Prostate gland (tissue), 2 donors: ENCODE measurements at regions not wholly inside any gene's neighbourhood (a gene's known extent, or its start where the extent isn't known, plus 50 kb on each side); places are given as distances from the start of the nearest gene placed in this dataset.

Experiments used
- DNase-seq: peaks from one replicate; pipeline ENCODE4 v3.0.0-alpha.2; 2019; ENCODE audit warnings: low spot score
- H3K27ac ChIP-seq, 2 donors: fragments of 200-600 bp; sonication (generic); 2 replicates each; pipeline ENCODE4 v1.5.1; 2017 to 2019
- H3K27me3 ChIP-seq: fragments of 200-600 bp; sonication (generic); replicated peaks from 2 replicates; pipeline ENCODE4 v1.5.1; 2019; ENCODE audit not compliant: insufficient read depth
- H3K36me3 ChIP-seq, 2 donors: fragments of 200-600 bp; sonication (generic); 1 replicate in 1 of 2; 2 replicates in 1 of 2; pipeline versions ENCODE4 v1.5.1 to v1.8.1; 2017 to 2019
- H3K4me1 ChIP-seq: fragments of 200-600 bp; sonication (generic); replicated peaks from 2 replicates; pipeline ENCODE4 v1.5.1; 2019
- H3K4me3 ChIP-seq, 2 donors: fragments of 200-600 bp; sonication (generic); 2 replicates each; pipeline ENCODE4 v1.5.1; 2017 to 2019
- H3K9me3 ChIP-seq: fragments of 200-600 bp; sonication (generic); 2 replicates; pipeline ENCODE4 v1.5.1; 2017
- POLR2A ChIP-seq: fragments of 450-650 bp; IDR thresholded peaks from one replicate; pipeline ENCODE4 v1.6.1; 2016; ENCODE audit warnings: antibody characterized with exemption, mild to moderate bottlenecking
- POLR2AphosphoS5 ChIP-seq: sonication (generic); formaldehyde crosslinking; IDR thresholded peaks from one replicate; pipeline ENCODE4 v1.6.1; 2017; ENCODE audit warnings: antibody characterized with exemption
- WGBS: methylation state at CpG from one replicate; pipeline ENCODE4 v1.1.5; 2018; 5-methylcytosine and 5-hydroxymethylcytosine counted together
- intact Hi-C: fragments of 100-400 bp; cut with DNase I; formaldehyde crosslinking; loops from one replicate; pipeline ENCODE4 v1.14.2; 2022
- TF ChIP-seq, protein P1 (sequence below), 4 experiments: fragments of 200-600 bp in 2 of 4; fragments of 450-650 bp in 2 of 4; sonication (generic) in 2 of 4; IDR thresholded peaks; 1 replicate in 3 of 4; 2 replicates in 1 of 4; pipeline ENCODE4 v1.5.1; 2016 to 2019; ENCODE audit warnings: antibody characterized with exemption in 4 of 4, mild to moderate bottlenecking in 2 of 4, moderate library complexity in 2 of 4

DNA sequence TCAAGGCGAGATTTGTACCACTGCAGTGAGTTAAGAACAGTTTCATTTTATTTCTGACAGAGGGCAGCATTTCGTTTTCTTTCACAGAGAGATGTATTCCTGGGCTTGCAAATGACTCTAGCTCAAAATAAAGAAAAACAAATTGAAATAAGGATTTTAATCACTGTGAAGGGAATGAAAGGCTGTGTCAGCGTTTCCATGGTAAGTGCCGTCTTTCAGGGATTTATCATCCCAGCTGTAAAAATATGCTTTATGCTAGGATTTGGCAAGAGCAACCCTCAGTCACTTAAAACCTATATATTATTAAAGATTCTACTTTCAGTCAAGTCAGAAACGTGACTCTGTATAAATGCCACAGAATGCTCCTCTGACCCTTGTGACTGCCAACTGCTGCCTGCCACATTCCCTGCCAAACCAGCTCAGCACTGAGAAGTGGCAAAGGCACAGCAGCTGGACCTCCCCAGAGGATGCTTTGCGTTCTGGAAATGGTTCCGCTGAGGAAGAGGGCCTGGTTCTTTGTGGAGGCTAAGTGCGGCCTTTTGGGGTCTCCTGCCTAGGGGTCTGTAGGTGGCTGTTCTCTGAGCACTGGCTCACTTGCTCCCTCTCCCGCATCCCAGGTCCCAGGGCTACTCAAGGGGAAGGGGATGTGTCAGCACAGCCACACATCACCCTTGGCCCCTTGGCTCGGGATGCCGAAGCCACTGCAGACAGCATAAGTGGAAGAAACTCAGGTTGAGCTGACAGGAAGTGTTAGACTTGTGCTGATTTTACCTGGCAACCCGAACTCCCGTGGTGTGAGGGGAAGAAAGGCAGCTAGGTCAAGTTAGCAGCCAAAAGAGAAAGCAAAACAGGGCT lies 56.6 kb upstream of the POMGNT2 start:
- TF ChIP-seq POLR2A (no peak), POLR2AphosphoS5 (no peak)
- TF ChIP-seq, protein P1, sequence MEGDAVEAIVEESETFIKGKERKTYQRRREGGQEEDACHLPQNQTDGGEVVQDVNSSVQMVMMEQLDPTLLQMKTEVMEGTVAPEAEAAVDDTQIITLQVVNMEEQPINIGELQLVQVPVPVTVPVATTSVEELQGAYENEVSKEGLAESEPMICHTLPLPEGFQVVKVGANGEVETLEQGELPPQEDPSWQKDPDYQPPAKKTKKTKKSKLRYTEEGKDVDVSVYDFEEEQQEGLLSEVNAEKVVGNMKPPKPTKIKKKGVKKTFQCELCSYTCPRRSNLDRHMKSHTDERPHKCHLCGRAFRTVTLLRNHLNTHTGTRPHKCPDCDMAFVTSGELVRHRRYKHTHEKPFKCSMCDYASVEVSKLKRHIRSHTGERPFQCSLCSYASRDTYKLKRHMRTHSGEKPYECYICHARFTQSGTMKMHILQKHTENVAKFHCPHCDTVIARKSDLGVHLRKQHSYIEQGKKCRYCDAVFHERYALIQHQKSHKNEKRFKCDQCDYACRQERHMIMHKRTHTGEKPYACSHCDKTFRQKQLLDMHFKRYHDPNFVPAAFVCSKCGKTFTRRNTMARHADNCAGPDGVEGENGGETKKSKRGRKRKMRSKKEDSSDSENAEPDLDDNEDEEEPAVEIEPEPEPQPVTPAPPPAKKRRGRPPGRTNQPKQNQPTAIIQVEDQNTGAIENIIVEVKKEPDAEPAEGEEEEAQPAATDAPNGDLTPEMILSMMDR (IDR thresholded peaks at IDR 0.05) = peak in 3 of 4 experiments; percentile 20 to 34 (median 33)
- Histone ChIP-seq H3K27ac (no peak overlapping the region), H3K4me3 (no peak overlapping the region), H3K9me3 (no peaks in the 10 kb centered on the region), H3K4me1 (no peaks in the 10 kb centered on the region), H3K27me3 (no peaks in the 10 kb centered on the region), H3K36me3 (no peaks in the 10 kb centered on the region)
- WGBS = 39% methylated on average over 13 of the region's 13 CpGs
- DNase-seq = no peak
- intact Hi-C loops = loop anchor here (5.0 to 10.0 kb wide), 2 partner anchors 122 to 340 kb away; partner anchors contain the start of gene SNRK

DNA sequence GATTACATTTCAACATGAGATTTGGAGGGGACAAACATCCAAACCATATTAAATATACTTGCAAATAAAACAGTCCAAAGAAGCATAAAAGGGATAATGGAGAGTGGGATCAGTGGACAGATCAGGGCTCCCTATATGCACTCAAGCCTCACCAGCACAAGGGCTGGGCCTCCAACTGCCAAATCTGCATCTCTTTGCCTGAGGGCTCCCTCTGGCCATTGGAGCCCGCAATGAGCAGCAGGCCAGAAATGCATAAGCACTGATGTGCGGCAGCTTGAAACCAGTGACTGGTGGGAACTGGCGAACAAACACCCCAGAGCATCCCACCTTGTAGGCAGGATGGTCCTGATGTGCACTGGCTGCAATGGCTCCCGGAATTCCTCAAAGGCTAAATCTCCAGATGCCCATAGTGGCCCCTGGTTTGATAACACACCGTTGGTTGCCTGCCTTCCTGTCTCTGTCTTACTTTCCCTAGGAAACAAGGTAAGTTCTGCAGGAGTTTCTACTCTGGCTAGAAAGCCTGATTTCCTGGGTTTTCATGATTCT lies 55.9 kb upstream of the POMGNT2 start:
- intact Hi-C loops = loop anchor here (5.0 to 10.0 kb wide), 2 partner anchors 123 to 341 kb away; partner anchors contain the start of gene SNRK
- no peak for DNase-seq

DNA sequence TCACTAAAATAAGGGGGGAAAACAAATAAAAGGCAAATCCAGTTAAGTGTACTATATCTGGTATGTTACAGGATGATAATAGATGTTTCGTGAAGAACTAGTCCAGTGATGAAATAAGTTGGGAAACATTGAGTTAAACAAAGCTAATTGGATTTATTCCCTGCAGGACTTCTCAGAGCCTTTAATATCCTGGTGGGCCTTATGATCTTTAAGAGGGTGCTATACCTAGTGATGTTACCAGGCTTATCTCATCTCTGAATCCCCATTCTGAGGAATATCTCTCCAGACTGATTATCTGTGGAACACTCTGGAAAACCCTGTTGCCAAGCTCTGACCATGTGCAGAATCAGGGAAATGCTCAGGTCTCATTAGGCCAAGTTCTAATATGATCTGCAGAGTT lies 54.8 kb upstream of the POMGNT2 start:
- Histone ChIP-seq H3K27ac (no peak overlapping the region), H3K4me3 (no peak overlapping the region), H3K9me3 (no peaks in the 10 kb centered on the region), H3K4me1 (no peaks in the 10 kb centered on the region), H3K36me3 (no peaks in the 10 kb centered on the region), H3K27me3 (no peaks in the 10 kb centered on the region)
- no peak for TF ChIP-seq POLR2AphosphoS5
- intact Hi-C loops = loop anchor here (5.0 to 10.0 kb wide), 2 partner anchors 124 to 342 kb away; partner anchors contain the start of gene SNRK
- no peak for DNase-seq
- 82% methylated on average over 1 of the region's 1 CpG for WGBS

More for the DNA sequence above, 55.9 kb upstream of the POMGNT2 start:
- TF ChIP-seq, protein P1 (IDR thresholded peaks at IDR 0.05) = no peak
- TF ChIP-seq POLR2A = no peak
- TF ChIP-seq POLR2AphosphoS5 = no peak
- Histone ChIP-seq H3K27ac (no peak overlapping the region), H3K9me3 (no peaks in the 10 kb centered on the region), H3K27me3 (no peaks in the 10 kb centered on the region), H3K36me3 (no peaks in the 10 kb centered on the region), H3K4me1 (no peaks in the 10 kb centered on the region), H3K4me3 (no peak overlapping the region)
- WGBS = 71% methylated on average over 5 of the region's 5 CpGs

DNA sequence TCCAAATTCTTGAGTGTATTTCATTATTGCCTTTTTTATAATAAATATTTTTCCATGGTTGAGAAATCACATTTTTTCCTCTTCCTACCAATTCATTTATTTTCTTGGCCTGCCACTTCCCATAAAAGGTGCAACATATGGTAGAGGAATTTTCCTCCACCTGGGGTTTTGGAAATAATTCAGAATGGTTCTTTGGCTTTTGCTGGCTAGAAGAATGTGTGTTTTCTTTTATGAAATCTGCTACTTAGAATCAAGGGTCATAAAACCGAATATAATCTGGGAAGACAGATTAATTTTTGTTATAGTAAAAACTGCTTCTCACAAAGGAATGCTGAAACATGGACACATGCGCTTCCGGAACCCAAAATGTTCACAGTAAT lies 54.0 kb upstream of the POMGNT2 start:
- no peak for DNase-seq
- no peaks in the 10 kb centered on the region for H3K9me3 ChIP-seq
- no peak overlapping the region for H3K4me3 ChIP-seq
- intact Hi-C loops = loop anchor here (5.0 to 10.0 kb wide), 3 partner anchors 125 to 342 kb away; partner anchors contain the start of genes GASK1A and SNRK
- 86% methylated on average over 3 of the region's 3 CpGs for WGBS
- H3K36me3 ChIP-seq = no peaks in the 10 kb centered on the region
- TF ChIP-seq, protein P1 (IDR thresholded peaks at IDR 0.05) = no peak
- no peak for TF ChIP-seq POLR2AphosphoS5
- TF ChIP-seq POLR2A = no peak
- H3K27ac ChIP-seq = no peak overlapping the region
- H3K4me1 ChIP-seq = no peaks in the 10 kb centered on the region
- no peaks in the 10 kb centered on the region for H3K27me3 ChIP-seq

DNA sequence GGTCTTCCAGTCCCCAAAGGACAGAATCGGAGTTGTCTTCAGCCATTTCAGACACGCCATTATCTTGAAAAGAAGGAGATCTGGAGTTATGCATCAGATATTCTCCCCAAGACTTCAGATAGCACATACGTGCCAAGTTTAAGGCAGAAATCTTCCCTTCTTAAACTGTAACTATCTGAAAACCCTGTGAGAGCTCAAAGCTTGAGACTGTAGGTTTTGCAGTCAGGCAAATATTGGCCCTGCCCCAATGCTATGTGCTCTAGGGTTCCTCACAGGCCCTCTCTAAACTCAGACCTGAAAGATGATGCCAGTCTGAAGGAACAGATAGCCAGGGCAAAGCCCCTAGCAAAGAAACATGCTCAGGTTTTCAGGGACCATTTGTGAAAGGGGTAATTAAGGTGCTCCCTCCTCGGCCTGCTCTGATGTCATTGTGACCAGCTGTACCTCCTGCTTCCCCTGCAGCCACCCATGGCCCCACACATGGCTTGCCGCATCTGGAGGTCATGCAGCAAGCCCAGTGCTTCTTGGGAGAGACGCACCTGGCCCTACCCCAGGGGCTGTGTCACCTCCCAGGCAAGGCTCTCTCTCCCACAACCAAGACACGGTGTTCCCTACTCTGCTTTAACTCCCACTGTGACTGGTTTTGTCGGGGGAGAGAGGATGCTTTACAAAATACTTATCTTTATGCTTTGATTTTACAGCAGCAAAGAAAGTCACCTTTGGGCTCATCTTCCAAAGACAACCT lies 53.4 kb upstream of the POMGNT2 start:
- 67% methylated on average over 8 of the region's 8 CpGs for WGBS
- H3K4me3 ChIP-seq = no peak overlapping the region
- H3K9me3 ChIP-seq = no peaks in the 10 kb centered on the region
- H3K36me3 ChIP-seq = no peaks in the 10 kb centered on the region
- no peaks in the 10 kb centered on the region for H3K4me1 ChIP-seq
- TF ChIP-seq POLR2AphosphoS5 (no peak), POLR2A (no peak)
- TF ChIP-seq, protein P1 (IDR thresholded peaks at IDR 0.05) = no peak
- no peak for DNase-seq
- intact Hi-C loops = loop anchor here (5.0 kb wide), 1 partner anchor 182 kb away; the partner anchor contains the start of gene GASK1A
- no peaks in the 10 kb centered on the region for H3K27me3 ChIP-seq
- H3K27ac ChIP-seq = no peak overlapping the region
